ENCODE measurements at regions not wholly inside any gene's neighbourhood (a gene's known extent, or its start where the extent isn't known, plus 50 kb on each side); places are given as distances from the start of the nearest gene placed in this dataset.

DNA sequence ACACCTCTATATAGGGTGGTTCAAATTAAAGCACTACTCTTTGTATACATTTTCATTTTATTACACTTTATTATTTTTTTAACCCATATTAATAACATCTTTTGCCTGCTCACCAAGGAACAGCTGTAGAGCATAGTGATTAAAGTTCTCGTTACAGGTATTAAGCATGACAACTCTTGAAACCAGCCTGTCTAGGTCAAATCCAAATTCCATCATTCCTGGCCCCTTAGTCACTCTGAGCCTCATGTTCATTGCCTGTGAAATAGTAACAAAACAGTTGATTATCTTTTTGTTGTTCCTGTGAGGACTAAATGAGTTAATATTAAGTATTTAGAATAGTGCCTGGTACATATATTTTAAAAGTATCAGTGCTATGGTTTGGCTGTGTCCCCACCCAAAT, 334.5 kb downstream of the RAB38 start:
- TF ChIP-seq, protein P1, sequence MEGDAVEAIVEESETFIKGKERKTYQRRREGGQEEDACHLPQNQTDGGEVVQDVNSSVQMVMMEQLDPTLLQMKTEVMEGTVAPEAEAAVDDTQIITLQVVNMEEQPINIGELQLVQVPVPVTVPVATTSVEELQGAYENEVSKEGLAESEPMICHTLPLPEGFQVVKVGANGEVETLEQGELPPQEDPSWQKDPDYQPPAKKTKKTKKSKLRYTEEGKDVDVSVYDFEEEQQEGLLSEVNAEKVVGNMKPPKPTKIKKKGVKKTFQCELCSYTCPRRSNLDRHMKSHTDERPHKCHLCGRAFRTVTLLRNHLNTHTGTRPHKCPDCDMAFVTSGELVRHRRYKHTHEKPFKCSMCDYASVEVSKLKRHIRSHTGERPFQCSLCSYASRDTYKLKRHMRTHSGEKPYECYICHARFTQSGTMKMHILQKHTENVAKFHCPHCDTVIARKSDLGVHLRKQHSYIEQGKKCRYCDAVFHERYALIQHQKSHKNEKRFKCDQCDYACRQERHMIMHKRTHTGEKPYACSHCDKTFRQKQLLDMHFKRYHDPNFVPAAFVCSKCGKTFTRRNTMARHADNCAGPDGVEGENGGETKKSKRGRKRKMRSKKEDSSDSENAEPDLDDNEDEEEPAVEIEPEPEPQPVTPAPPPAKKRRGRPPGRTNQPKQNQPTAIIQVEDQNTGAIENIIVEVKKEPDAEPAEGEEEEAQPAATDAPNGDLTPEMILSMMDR (IDR thresholded peaks at IDR 0.05 in 4 of 5, conservative IDR thresholded peaks at IDR 0.05 in 1 of 5), result no peak
- TF ChIP-seq POLR2A (IDR thresholded peaks at IDR 0.05), result no peak
